K562 (cell line): ENCODE measurements at regions not wholly inside any gene's neighbourhood (a gene's known extent, or its start where the extent isn't known, plus 50 kb on each side); places are given as distances from the start of the nearest gene placed in this dataset.

ENCODE experiments used
- ATAC-seq: fragments of 200-7000 bp; cut with Tn5 transposase; 3 replicates; pipeline ENCODE4 v1.9.1; 2020; ENCODE audit warnings: moderate library complexity
- BruUV-seq: library from RNA; stranded (reverse); fragments of 400-500 nt; replicated peaks from 2 replicates; lab custom pipeline; 2021; lab: Mats Ljungman, UMichigan
- CTCF ChIA-PET: fragments of 300-600 bp; formaldehyde crosslinking; extraction: SDS; loops from one replicate; lab custom pipeline; 2021; ENCODE audit warnings: low intra/inter-chr PET ratio; lab: Yijun Ruan, JAX
- POLR2A ChIA-PET: fragments of 300-600, 350-650 bp; sonication (Branson Sonifier 250); formaldehyde crosslinking; extraction: SDS; loops from one replicate; lab custom pipeline; 2021; ENCODE audit warnings: antibody characterized with exemption, inconsistent platforms; lab: Yijun Ruan, JAX
- DNase-seq, 4 experiments: peaks; one replicate each; pipeline versions ENCODE4 v3.0.0 to v3.0.0-alpha.2; 2011 to 2018; ENCODE audit warnings: low spot score in 3 of 4, mixed read lengths in 3 of 4; ENCODE audit errors: extremely low read depth in 1 of 4
- FAIRE-seq: peaks from 2 replicates; lab custom pipeline; 2011; peaks lifted over from hg19 to GRCh38; lab: Jason Lieb, UNC
- H2AFZ ChIP-seq: 2 replicates; pipeline ENCODE4 v1.6.0; 2011; ENCODE audit warnings: low read depth, low read length, control low read depth, inconsistent platforms
- H3K27ac ChIP-seq: fragments of 200-600 bp; 3 replicates; pipeline ENCODE4 v1.8.0; 2011; ENCODE audit warnings: low read depth, mild to moderate bottlenecking, control low read depth, inconsistent platforms, low read length, moderate library complexity, mixed read lengths; ENCODE audit errors: extremely low read depth
- H3K27me3 ChIP-seq, 2 experiments: fragments of 300-600 bp in 1 of 2; 2 replicates in 1 of 2; 3 replicates in 1 of 2; pipeline versions ENCODE4 v1.6.0 to v1.8.0; 2011; ENCODE audit warnings: inconsistent platforms in 2 of 2, low read length in 2 of 2, mild to moderate bottlenecking in 1 of 2, mixed read lengths in 1 of 2, moderate library complexity in 1 of 2; ENCODE audit not compliant: control insufficient read depth in 2 of 2, insufficient read depth in 2 of 2
- H3K36me3 ChIP-seq: fragments of 300-600 bp; 3 replicates; pipeline ENCODE4 v1.8.0; 2011; ENCODE audit warnings: mild to moderate bottlenecking, low read length, inconsistent platforms; ENCODE audit not compliant: control insufficient read depth, insufficient read depth
- H3K4me1 ChIP-seq, 2 experiments: fragments of 200-600 bp in 1 of 2; replicated peaks in 1 of 2; 2 replicates in 1 of 2; 3 replicates in 1 of 2; pipeline versions ENCODE4 v1.5.1 to v1.8.0; 2011; ENCODE audit warnings: inconsistent platforms in 2 of 2, low read length in 2 of 2, mild to moderate bottlenecking in 1 of 2, mixed read lengths in 1 of 2, moderate library complexity in 1 of 2; ENCODE audit not compliant: control insufficient read depth in 2 of 2, insufficient read depth in 2 of 2
- H3K4me2 ChIP-seq: 2 replicates; pipeline ENCODE4 v1.6.1; 2011; ENCODE audit warnings: low read length, control low read depth, inconsistent platforms, mixed read lengths; ENCODE audit not compliant: insufficient read depth
- H3K4me3 ChIP-seq: fragments of 200-600 bp; sonication (generic), shearing (Covaris generic); 2 replicates; pipeline ENCODE4 v1.5.1; 2016; ENCODE audit warnings: control low read depth, inconsistent platforms
- H3K79me2 ChIP-seq: fragments of 200-600 bp; 3 replicates; pipeline ENCODE4 v1.8.0; 2011; ENCODE audit warnings: low read length, inconsistent platforms; ENCODE audit not compliant: control insufficient read depth, insufficient read depth
- H3K9ac ChIP-seq, 2 experiments: 2 replicates each; pipeline versions ENCODE4 v1.6.0 to v1.6.1; 2011; ENCODE audit warnings: low read depth in 2 of 2, low read length in 2 of 2, control low read depth in 1 of 2, inconsistent platforms in 1 of 2, mild to moderate bottlenecking in 1 of 2, mixed read lengths in 1 of 2; ENCODE audit not compliant: insufficient read depth in 1 of 2
- H3K9me1 ChIP-seq: one replicate; pipeline ENCODE4 v1.6.0; 2011; ENCODE audit warnings: inconsistent platforms, mild to moderate bottlenecking, low read length, moderate library complexity; ENCODE audit not compliant: control insufficient read depth, insufficient read depth
- H3K9me3 ChIP-seq: replicated peaks from 2 replicates; pipeline ENCODE4 v1.5.1; 2011; ENCODE audit warnings: low read depth, low read length, inconsistent platforms; ENCODE audit not compliant: control insufficient read depth, insufficient read depth
- H4K20me1 ChIP-seq: replicated peaks from 2 replicates; pipeline ENCODE4 v1.6.1; 2011; ENCODE audit warnings: low read length, inconsistent platforms, mixed read lengths; ENCODE audit not compliant: control insufficient read depth, insufficient read depth
- CEBPB ChIP-seq: fragments of 450-650 bp; IDR thresholded peaks from 2 replicates; pipeline ENCODE4 v1.6.1; 2016; ENCODE audit warnings: missing genetic modification characterization, missing compliant biosample characterization
- DLX4 ChIP-seq: fragments of 250-450 bp; sonication (Bioruptor Pico); IDR thresholded peaks from 2 replicates; pipeline ENCODE4 v1.6.1; 2021; ENCODE audit warnings: mild to moderate bottlenecking
- KLF16 ChIP-seq: IDR thresholded peaks from 2 replicates; pipeline ENCODE4 v1.6.1; 2016; ENCODE audit warnings: antibody characterized with exemption
- MTF1 ChIP-seq: fragments of 250-450 bp; sonication (Bioruptor Pico); IDR thresholded peaks from 2 replicates; pipeline ENCODE4 v1.9.0; 2021; ENCODE audit warnings: moderate library complexity, mild to moderate bottlenecking, inconsistent platforms, borderline replicate concordance
- PHF21A ChIP-seq: fragments of 450-650 bp; IDR thresholded peaks from 2 replicates; pipeline ENCODE4 v1.6.1; 2017; ENCODE audit warnings: low read depth, borderline replicate concordance
- RNF2 ChIP-seq: sonication (generic); IDR thresholded peaks from 2 replicates; pipeline ENCODE4 v1.6.1; 2016
- YBX1 ChIP-seq: fragments of 450-650 bp; IDR thresholded peaks from 2 replicates; pipeline ENCODE4 v1.7.1; 2016; ENCODE audit warnings: mild to moderate bottlenecking
- ZKSCAN3 ChIP-seq: fragments of 250-450 bp; sonication (Bioruptor Pico); IDR thresholded peaks from 2 replicates; pipeline ENCODE4 v1.4.0; 2020
- ZNF121 ChIP-seq: sonication (generic); formaldehyde crosslinking; conservative IDR thresholded peaks from 2 replicates; pipeline ENCODE4 v1.8.0; 2022; ENCODE audit warnings: missing genetic modification reagents
- ZNF785 ChIP-seq: fragments of 250-450 bp; sonication (Bioruptor Pico); IDR thresholded peaks from 2 replicates; pipeline ENCODE4 v1.4.0; 2020; ENCODE audit warnings: mild to moderate bottlenecking
- WGBS: fragments of 100-300 bp; shearing (Covaris generic); methylation state at CpG from one replicate; pipeline ENCODE4 v1.1.6; 2016; ENCODE audit warnings: low coverage, mixed read lengths; ENCODE audit not compliant: insufficient coverage; ENCODE audit errors: missing lambda C conversion rate; 5-methylcytosine and 5-hydroxymethylcytosine counted together
- in situ Hi-C: fragments of 300-500 bp; cut with MboI; formaldehyde crosslinking; loops from 4 replicates; pipeline ENCODE4 v1.15.0; 2018; ENCODE audit warnings: inconsistent platforms, mixed read lengths
- intact Hi-C: fragments of 100-400 bp; cut with micrococcal nuclease; formaldehyde crosslinking; loops from 2 replicates; pipeline ENCODE4 v1.14.2; 2022

GRCh38 chr6:86255973-86256372 is 613.3 kb upstream of the SYNCRIP start (continued):
- TF ChIP-seq DLX4 (no peak), KLF16 (no peak), PHF21A (no peak), YBX1 (no peak)

GRCh38 chr6:86251106-86251505 is 608.4 kb upstream of the SYNCRIP start:
- H3K4me1 ChIP-seq = no peaks in the 10 kb centered on the region
- in situ Hi-C loops = no loop called here
- no peak overlapping the region for H3K9ac ChIP-seq
- no peaks in the 10 kb centered on the region for H3K36me3 ChIP-seq
- BruUV-seq = no TSS peak
- H3K27ac ChIP-seq = no peak overlapping the region
- ChIA-PET POLR2A (no interaction called here), CTCF (no interaction called here)
- no peaks in the 10 kb centered on the region for H3K79me2 ChIP-seq
- intact Hi-C loops = no loop called here
- H3K27me3 ChIP-seq = no peaks in the 10 kb centered on the region
- no peak overlapping the region for H3K4me3 ChIP-seq
- 0% methylated on average over 1 of the region's 1 CpG for WGBS
- FAIRE-seq (no peak), ATAC-seq (no peak), DNase-seq (no peak)
- no peak overlapping the region for H2AFZ ChIP-seq
- H3K4me2 ChIP-seq = no peak overlapping the region
- no peaks in the 10 kb centered on the region for H3K9me3 ChIP-seq
- no peaks in the 10 kb centered on the region for H3K9me1 ChIP-seq
- no peaks in the 10 kb centered on the region for H4K20me1 ChIP-seq
- TF ChIP-seq ZNF785 (CRISPR knock-in tag) = no peak
- no peak for TF ChIP-seq CEBPB (tag)
- no peak for TF ChIP-seq ZKSCAN3 (CRISPR knock-in tag)
- no peak for TF ChIP-seq ZNF121 (CRISPR knock-in tag)
- TF ChIP-seq RNF2 = no peak
- TF ChIP-seq MTF1 = no peak
